Thoracic aorta (tissue), 2 donors: ENCODE measurements at regions not wholly inside any gene's neighbourhood (a gene's known extent, or its start where the extent isn't known, plus 50 kb on each side); places are given as distances from the start of the nearest gene placed in this dataset.

ENCODE experiments used
- ATAC-seq: fragments of 150-250 bp; one replicate; pipeline ENCODE4 v1.8.0; 2017; ENCODE audit warnings: low read depth; ENCODE audit not compliant: insufficient number of reproducible peaks, low FRiP score
- DNase-seq: peaks from one replicate; pipeline ENCODE4 v3.0.0-alpha.2; 2020; ENCODE audit warnings: low spot score
- H3K27ac ChIP-seq, 2 donors: fragments of 200-600 bp; sonication (generic); 1 replicate in 1 of 2; 2 replicates in 1 of 2; pipeline ENCODE4 v1.5.1; 2016; ENCODE audit warnings: mild to moderate bottlenecking in 2 of 2, moderate library complexity in 2 of 2
- H3K27me3 ChIP-seq: fragments of 200-600 bp; sonication (generic); replicated peaks from 2 replicates; pipeline ENCODE4 v1.6.0; 2016; ENCODE audit warnings: mild to moderate bottlenecking; ENCODE audit not compliant: insufficient read depth
- H3K36me3 ChIP-seq: fragments of 200-600 bp; sonication (generic); one replicate; pipeline ENCODE4 v1.5.1; 2016
- H3K4me1 ChIP-seq, 2 donors: fragments of 200-600 bp; sonication (generic); 1 replicate in 1 of 2; 2 replicates in 1 of 2; pipeline versions ENCODE4 v1.5.1 to v1.6.0; 2016; ENCODE audit warnings: low read depth in 2 of 2, mild to moderate bottlenecking in 1 of 2; ENCODE audit not compliant: control insufficient read depth in 1 of 2
- H3K4me3 ChIP-seq: fragments of 200-600 bp; sonication (generic); 2 replicates; pipeline ENCODE4 v1.5.1; 2016; ENCODE audit warnings: mild to moderate bottlenecking
- H3K9me3 ChIP-seq: fragments of 200-600 bp; sonication (generic); 2 replicates; pipeline ENCODE4 v1.5.1; 2016
- TF ChIP-seq, protein P1 (sequence below): fragments of 200-600 bp; sonication (generic); IDR thresholded peaks from one replicate; pipeline ENCODE4 v1.5.1; 2019; ENCODE audit warnings: antibody characterized with exemption

DNA sequence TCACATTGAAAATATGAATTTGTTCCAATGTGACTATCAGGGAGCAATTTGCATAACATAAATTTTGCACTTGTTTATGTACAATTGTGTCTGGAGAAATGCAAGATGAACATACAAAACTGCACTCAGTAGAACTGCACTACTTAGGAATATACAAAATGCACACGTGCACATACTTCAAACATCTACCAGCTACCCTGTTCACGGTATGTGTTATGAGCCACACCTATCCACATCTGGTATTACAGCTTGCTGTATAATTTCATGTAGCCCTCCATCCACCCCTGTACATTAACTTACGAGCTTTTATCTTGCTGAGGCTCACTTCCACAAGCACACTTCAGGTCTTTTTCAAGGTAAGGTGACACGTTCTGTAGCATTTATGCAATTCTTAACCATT is 373.5 kb upstream of the ZEB2 start:
- H3K4me3 ChIP-seq, result no peak overlapping the region
- H3K36me3 ChIP-seq, result no peaks in the 10 kb centered on the region
- H3K27me3 ChIP-seq, result no peaks in the 10 kb centered on the region
- DNase-seq (no peak), ATAC-seq (no peak)
- H3K9me3 ChIP-seq, result no peaks in the 10 kb centered on the region
- TF ChIP-seq, protein P1, sequence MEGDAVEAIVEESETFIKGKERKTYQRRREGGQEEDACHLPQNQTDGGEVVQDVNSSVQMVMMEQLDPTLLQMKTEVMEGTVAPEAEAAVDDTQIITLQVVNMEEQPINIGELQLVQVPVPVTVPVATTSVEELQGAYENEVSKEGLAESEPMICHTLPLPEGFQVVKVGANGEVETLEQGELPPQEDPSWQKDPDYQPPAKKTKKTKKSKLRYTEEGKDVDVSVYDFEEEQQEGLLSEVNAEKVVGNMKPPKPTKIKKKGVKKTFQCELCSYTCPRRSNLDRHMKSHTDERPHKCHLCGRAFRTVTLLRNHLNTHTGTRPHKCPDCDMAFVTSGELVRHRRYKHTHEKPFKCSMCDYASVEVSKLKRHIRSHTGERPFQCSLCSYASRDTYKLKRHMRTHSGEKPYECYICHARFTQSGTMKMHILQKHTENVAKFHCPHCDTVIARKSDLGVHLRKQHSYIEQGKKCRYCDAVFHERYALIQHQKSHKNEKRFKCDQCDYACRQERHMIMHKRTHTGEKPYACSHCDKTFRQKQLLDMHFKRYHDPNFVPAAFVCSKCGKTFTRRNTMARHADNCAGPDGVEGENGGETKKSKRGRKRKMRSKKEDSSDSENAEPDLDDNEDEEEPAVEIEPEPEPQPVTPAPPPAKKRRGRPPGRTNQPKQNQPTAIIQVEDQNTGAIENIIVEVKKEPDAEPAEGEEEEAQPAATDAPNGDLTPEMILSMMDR, result no peak
- no peak overlapping the region for H3K27ac ChIP-seq
- no peaks in the 10 kb centered on the region for H3K4me1 ChIP-seq

DNA sequence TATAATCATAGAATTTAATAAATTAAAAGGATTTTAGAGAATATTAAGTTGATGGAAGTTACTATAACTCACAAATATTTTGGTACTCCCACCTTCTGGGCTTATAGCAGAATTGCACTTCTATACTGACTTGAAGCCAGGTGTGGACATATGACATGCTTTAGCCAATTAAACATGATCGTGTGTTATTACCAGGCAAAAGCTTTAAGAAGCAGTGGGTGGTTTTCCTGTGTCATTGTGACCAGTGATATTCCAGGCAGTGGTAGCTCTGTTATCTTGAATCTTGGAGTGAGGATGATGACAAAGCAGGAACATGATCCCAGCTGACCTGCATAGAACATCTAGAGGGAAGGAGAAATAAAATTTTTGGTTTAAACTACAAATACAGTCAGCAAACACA is 370.9 kb upstream of the ZEB2 start:
- DNase-seq (no peak), ATAC-seq (no peak)
- no peaks in the 10 kb centered on the region for H3K36me3 ChIP-seq
- H3K4me1 ChIP-seq, result peaks cover 5 to 12% of the 10 kb centered on the region in 2 donors
- H3K4me3 ChIP-seq, result no peak overlapping the region
- H3K27me3 ChIP-seq, result no peaks in the 10 kb centered on the region
- TF ChIP-seq, protein P1, result peak; percentile 6
- H3K9me3 ChIP-seq, result no peaks in the 10 kb centered on the region
- no peak overlapping the region for H3K27ac ChIP-seq

DNA sequence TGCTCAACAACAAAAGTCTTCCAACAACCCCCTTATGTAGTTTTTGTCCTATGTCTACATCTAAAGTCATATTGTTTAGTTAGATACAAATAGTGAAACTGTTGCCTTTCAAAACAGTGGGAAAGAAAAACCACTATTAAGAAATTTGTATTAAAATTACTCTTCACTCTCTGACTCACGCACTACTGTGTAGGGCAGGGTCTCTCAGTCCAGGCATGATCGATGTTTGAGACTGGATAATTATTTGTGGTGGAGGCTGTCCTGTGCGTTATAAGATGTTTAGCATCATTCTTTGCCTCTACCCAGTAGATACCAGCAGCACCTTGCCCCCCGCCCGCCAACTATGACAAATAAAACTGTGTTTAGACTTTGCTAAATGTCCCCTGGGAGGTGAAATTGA is 369.4 kb upstream of the ZEB2 start:
- Histone ChIP-seq H3K4me3 (no peak overlapping the region), H3K9me3 (no peaks in the 10 kb centered on the region), H3K36me3 (no peaks in the 10 kb centered on the region), H3K27me3 (no peaks in the 10 kb centered on the region), H3K27ac (no peak overlapping the region), H3K4me1 (peaks cover 5 to 12% of the 10 kb centered on the region in 2 donors)
- ATAC-seq (no peak), DNase-seq (no peak)
- TF ChIP-seq, protein P1, result no peak

DNA sequence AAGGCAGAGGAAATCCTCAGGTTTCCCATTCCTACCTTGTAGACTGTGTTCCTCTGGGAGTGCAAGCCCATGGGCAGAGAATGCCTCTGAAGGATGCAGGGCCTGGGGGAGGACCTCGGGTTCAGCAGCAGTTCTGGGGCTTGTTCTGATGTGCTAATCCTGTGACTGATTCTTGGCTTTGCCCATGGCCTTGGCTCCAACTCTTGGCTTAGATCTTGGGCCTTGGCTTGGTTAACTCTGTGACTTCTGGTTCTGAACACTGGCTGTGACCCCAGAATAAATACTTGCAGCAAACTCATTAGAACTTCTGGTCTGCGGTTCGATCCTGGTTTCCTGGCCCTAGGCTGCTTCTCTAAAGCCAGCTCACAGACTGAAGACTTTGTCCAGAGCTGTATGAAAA is 366.9 kb upstream of the ZEB2 start:
- ATAC-seq, result no peak
- TF ChIP-seq, protein P1, result no peak
- no peaks in the 10 kb centered on the region for H3K27me3 ChIP-seq
- no peaks in the 10 kb centered on the region for H3K9me3 ChIP-seq
- DNase-seq, result peak; percentile 10
- H3K4me3 ChIP-seq, result no peak overlapping the region
- H3K4me1 ChIP-seq, result peaks cover 5 to 12% of the 10 kb centered on the region in 2 donors
- H3K27ac ChIP-seq, result no peak overlapping the region
- H3K36me3 ChIP-seq, result no peaks in the 10 kb centered on the region

DNA sequence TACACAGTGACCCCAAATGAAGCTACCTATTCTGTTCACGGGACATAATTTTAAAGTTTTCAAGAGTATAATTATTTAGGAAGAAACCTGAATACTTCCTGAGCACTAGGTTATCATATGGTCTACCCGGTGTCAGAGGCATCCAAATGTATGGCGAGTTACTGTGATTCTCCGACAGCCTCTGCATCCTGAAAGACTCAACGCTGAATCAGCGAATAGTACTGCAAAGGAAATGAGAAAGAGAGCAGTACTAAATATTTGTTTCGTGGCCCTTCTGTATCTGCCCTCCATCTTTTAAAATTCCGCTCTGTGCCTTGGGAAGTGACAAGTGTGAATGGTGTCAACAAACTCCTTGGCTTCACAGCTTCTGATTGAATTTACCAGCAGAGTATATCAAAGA is 358.0 kb upstream of the ZEB2 start:
- Histone ChIP-seq H3K36me3 (no peaks in the 10 kb centered on the region), H3K4me3 (no peak overlapping the region), H3K27ac (no peak overlapping the region), H3K4me1 (peaks cover 2 to 13% of the 10 kb centered on the region in 2 donors), H3K9me3 (no peaks in the 10 kb centered on the region), H3K27me3 (no peaks in the 10 kb centered on the region)
- ATAC-seq (no peak), DNase-seq (no peak)
- TF ChIP-seq, protein P1, result no peak
